PC-9 (cell line): ENCODE measurements at regions not wholly inside any gene's neighbourhood (a gene's known extent, or its start where the extent isn't known, plus 50 kb on each side); places are given as distances from the start of the nearest gene placed in this dataset.

Experiments used
- BruUV-seq: library from RNA; stranded (reverse); fragments of 400-500 nt; replicated peaks from 2 replicates; lab custom pipeline; 2021; lab: Mats Ljungman, UMichigan
- CTCF ChIA-PET: fragments of 300-600 bp; sonication (Branson Sonifier 250); formaldehyde crosslinking; loops from one replicate; lab custom pipeline; 2022; ENCODE audit warnings: antibody characterized with exemption; lab: Charles Lee
- POLR2A ChIA-PET: fragments of 300-600 bp; sonication (Branson Sonifier 250); formaldehyde crosslinking; loops from one replicate; lab custom pipeline; 2022; ENCODE audit warnings: antibody characterized with exemption; ENCODE audit not compliant: unreplicated experiment; lab: Charles Lee
- DNase-seq, 2 experiments: peaks; one replicate each; pipeline versions ENCODE4 v3.0.0 to v3.0.0-alpha.2; 2015 to 2022; ENCODE audit warnings: mixed read lengths in 1 of 2
- H2AFZ ChIP-seq: fragments of 200-600 bp; sonication (generic); 2 replicates; pipeline ENCODE4 v1.8.1; 2017; ENCODE audit warnings: antibody characterized with exemption
- H3F3A ChIP-seq: fragments of 200-600 bp; sonication (generic); 2 replicates; pipeline ENCODE4 v1.8.1; 2017; ENCODE audit warnings: antibody characterized with exemption, mild to moderate bottlenecking, low read depth; ENCODE audit not compliant: insufficient read depth
- H3K27ac ChIP-seq: fragments of 200-600 bp; sonication (generic); 2 replicates; pipeline ENCODE4 v1.6.1; 2016; ENCODE audit warnings: mixed run types
- H3K27me3 ChIP-seq: fragments of 200-600 bp; sonication (generic); 2 replicates; pipeline ENCODE4 v1.6.1; 2016; ENCODE audit warnings: low read depth, mixed run types; ENCODE audit not compliant: insufficient read depth
- H3K36me3 ChIP-seq: fragments of 200-600 bp; sonication (generic); 2 replicates; pipeline ENCODE4 v1.6.1; 2016; ENCODE audit warnings: low read depth, mixed run types
- H3K4me1 ChIP-seq: fragments of 200-600 bp; sonication (generic); replicated peaks from 2 replicates; pipeline ENCODE4 v1.6.1; 2016; ENCODE audit warnings: mixed run types; ENCODE audit not compliant: insufficient read depth
- H3K4me2 ChIP-seq: fragments of 200-600 bp; sonication (generic); 2 replicates; pipeline ENCODE4 v1.6.1; 2017; ENCODE audit warnings: mixed run types
- H3K4me3 ChIP-seq: fragments of 200-600 bp; sonication (generic); 2 replicates; pipeline ENCODE4 v1.6.1; 2016; ENCODE audit warnings: mixed run types
- H3K79me2 ChIP-seq: fragments of 200-600 bp; sonication (generic); 2 replicates; pipeline ENCODE4 v1.6.1; 2017; ENCODE audit warnings: low read depth, mixed run types
- H3K9me2 ChIP-seq: fragments of 200-600 bp; sonication (generic); 2 replicates; pipeline ENCODE4 v1.8.1; 2017; ENCODE audit warnings: mild to moderate bottlenecking; ENCODE audit not compliant: insufficient read depth
- H3K9me3 ChIP-seq: fragments of 200-600 bp; sonication (generic); 2 replicates; pipeline ENCODE4 v1.8.1; 2016; ENCODE audit warnings: low read depth; ENCODE audit not compliant: insufficient read depth
- H4K20me1 ChIP-seq: fragments of 200-600 bp; sonication (generic); 2 replicates; pipeline ENCODE4 v1.8.1; 2017; ENCODE audit not compliant: insufficient read depth
- CTCF ChIP-seq: fragments of 200-600 bp; sonication (generic); conservative IDR thresholded peaks from 2 replicates; pipeline ENCODE4 v1.6.1; 2017; ENCODE audit warnings: mixed run types, antibody characterized with exemption, mild to moderate bottlenecking, moderate library complexity
- EZH2 ChIP-seq: fragments of 200-600 bp; sonication (generic); IDR thresholded peaks from 2 replicates; pipeline ENCODE4 v1.8.0; 2017; ENCODE audit warnings: antibody characterized with exemption, low read depth
- intact Hi-C: fragments of 100-400 bp; cut with micrococcal nuclease; formaldehyde crosslinking; loops from one replicate; pipeline ENCODE4 v1.10.0; 2022; ENCODE audit not compliant: unreplicated experiment

- DNase-seq = no peak
- H3K4me2 ChIP-seq = no peak overlapping the region
- no peaks in the 10 kb centered on the region for H3F3A ChIP-seq
- no peaks in the 10 kb centered on the region for H3K27me3 ChIP-seq
- intact Hi-C loops = no loop called here
- H4K20me1 ChIP-seq = no peaks in the 10 kb centered on the region
- no peak overlapping the region for H3K4me3 ChIP-seq
- H3K4me1 ChIP-seq = no peaks in the 10 kb centered on the region
- H3K36me3 ChIP-seq = no peaks in the 10 kb centered on the region
- ChIA-PET POLR2A (no interaction called here), CTCF (no interaction called here)
- H3K79me2 ChIP-seq = no peaks in the 10 kb centered on the region
- BruUV-seq = no TSS peak
- H2AFZ ChIP-seq = no peak overlapping the region
- H3K27ac ChIP-seq = no peak overlapping the region
- TF ChIP-seq CTCF (no peak), EZH2 (no peak)
- H3K9me2 ChIP-seq = no peaks in the 10 kb centered on the region
- no peaks in the 10 kb centered on the region for H3K9me3 ChIP-seq
Observed at GRCh38 chr6:74187811-74188210, 491.8 kb downstream of the CD109 start.

GRCh38 chr6:74182992-74183391, 487.0 kb downstream of the CD109 start:
- ChIA-PET POLR2A (no interaction called here), CTCF (no interaction called here)
- no peaks in the 10 kb centered on the region for H4K20me1 ChIP-seq
- no peak overlapping the region for H2AFZ ChIP-seq
- no peaks in the 10 kb centered on the region for H3K79me2 ChIP-seq
- TF ChIP-seq EZH2 = no peak
- no peak for TF ChIP-seq CTCF
- H3K9me2 ChIP-seq = 0 out of 2 replicates have a peak, but pooled peaks cover 2% of the 10 kb centered on the region
- H3K4me2 ChIP-seq = no peak overlapping the region
- no peaks in the 10 kb centered on the region for H3F3A ChIP-seq
- H3K27me3 ChIP-seq = no peaks in the 10 kb centered on the region
- no peaks in the 10 kb centered on the region for H3K4me1 ChIP-seq
- no peaks in the 10 kb centered on the region for H3K36me3 ChIP-seq
- intact Hi-C loops = no loop called here
- no peak overlapping the region for H3K4me3 ChIP-seq
- no peaks in the 10 kb centered on the region for H3K9me3 ChIP-seq
- no TSS peak for BruUV-seq
- H3K27ac ChIP-seq = no peak overlapping the region
- DNase-seq = no peak

GRCh38 chr6:74181471-74181870, 485.5 kb downstream of the CD109 start:
- no peaks in the 10 kb centered on the region for H3F3A ChIP-seq
- CTCF ChIA-PET = no interaction called here
- no peaks in the 10 kb centered on the region for H4K20me1 ChIP-seq
- H3K9me3 ChIP-seq = no peaks in the 10 kb centered on the region
- no peak overlapping the region for H3K27ac ChIP-seq
- no peak overlapping the region for H3K4me2 ChIP-seq
- no peaks in the 10 kb centered on the region for H3K27me3 ChIP-seq
- no peak for DNase-seq
- no TSS peak for BruUV-seq
- H3K4me3 ChIP-seq = no peak overlapping the region
- TF ChIP-seq CTCF = no peak
- TF ChIP-seq EZH2 = no peak
- H3K79me2 ChIP-seq = no peaks in the 10 kb centered on the region
- H3K9me2 ChIP-seq = 0 out of 2 replicates have a peak, but pooled peaks cover 3% of the 10 kb centered on the region
- no peaks in the 10 kb centered on the region for H3K4me1 ChIP-seq
- H3K36me3 ChIP-seq = no peaks in the 10 kb centered on the region
- POLR2A ChIA-PET = interaction anchor here (0.6 kb wide), 1 partner anchor 13 kb away, joined by 3 read pairs; no protein-coding TSS in a partner anchor
- H2AFZ ChIP-seq = no peak overlapping the region
- intact Hi-C loops = no loop called here
